ENCODE measurements at regions not wholly inside any gene's neighbourhood (a gene's known extent, or its start where the extent isn't known, plus 50 kb on each side); places are given as distances from the start of the nearest gene placed in this dataset.

- no peak for DNase-seq (ENCODE audit: low read depth, low spot score)
- no peak for TF ChIP-seq FOXP2 (optimal IDR thresholded peaks at IDR 0.05; ENCODE audit: control extremely low read depth, extremely low read length, insufficient read depth)
- no peak for TF ChIP-seq EZH2 (IDR thresholded peaks at IDR 0.05)
- TF ChIP-seq POLR2AphosphoS5 (IDR thresholded peaks at IDR 0.05; ENCODE audit: borderline replicate concordance, low read depth, low read length): no peak
- H3K36me3 ChIP-seq (ENCODE audit: insufficient read depth, low read length): no peaks in the 10 kb centered on the region
- no peak overlapping the region for H3K27ac ChIP-seq
- H3K4me3 ChIP-seq: no peak overlapping the region
- H3K9me3 ChIP-seq (ENCODE audit: low read depth, low read length): no peaks in the 10 kb centered on the region
- no peak overlapping the region for H3K9ac ChIP-seq (ENCODE audit: insufficient read length)
Measured at GRCh38 chr16:85384833-85385462, 228.2 kb upstream of the GSE1 start.

- no peak for TF ChIP-seq FOXP2 (optimal IDR thresholded peaks at IDR 0.05; ENCODE audit: control extremely low read depth, extremely low read length, insufficient read depth)
- TF ChIP-seq EZH2 (IDR thresholded peaks at IDR 0.05): no peak
- no peak for TF ChIP-seq POLR2AphosphoS5 (IDR thresholded peaks at IDR 0.05; ENCODE audit: borderline replicate concordance, low read depth, low read length)
- Histone ChIP-seq H3K9ac (ENCODE audit: insufficient read length) (no peak overlapping the region), H3K36me3 (ENCODE audit: insufficient read depth, low read length) (no peaks in the 10 kb centered on the region), H3K9me3 (ENCODE audit: low read depth, low read length) (no peaks in the 10 kb centered on the region), H3K4me3 (no peak overlapping the region), H3K27ac (no peak overlapping the region)
- no peak for DNase-seq (ENCODE audit: low read depth, low spot score)
Measured at GRCh38 chr16:85385463-85386331, 227.4 kb upstream of the GSE1 start.

- TF ChIP-seq EZH2 (IDR thresholded peaks at IDR 0.05) (no peak), FOXP2 (optimal IDR thresholded peaks at IDR 0.05; ENCODE audit: control extremely low read depth, extremely low read length, insufficient read depth) (no peak), POLR2AphosphoS5 (IDR thresholded peaks at IDR 0.05; ENCODE audit: borderline replicate concordance, low read depth, low read length) (no peak)
- Histone ChIP-seq H3K27ac (no peak overlapping the region), H3K36me3 (ENCODE audit: insufficient read depth, low read length) (no peaks in the 10 kb centered on the region), H3K9ac (ENCODE audit: insufficient read length) (no peak overlapping the region), H3K9me3 (ENCODE audit: low read depth, low read length) (no peaks in the 10 kb centered on the region), H3K4me3 (no peak overlapping the region)
- DNase-seq (ENCODE audit: low read depth, low spot score): no peak
Measured at GRCh38 chr16:85386467-85387170, 226.5 kb upstream of the GSE1 start.

- no peak for DNase-seq (ENCODE audit: low read depth, low spot score)
- TF ChIP-seq POLR2AphosphoS5 (IDR thresholded peaks at IDR 0.05; ENCODE audit: borderline replicate concordance, low read depth, low read length) (no peak), EZH2 (IDR thresholded peaks at IDR 0.05) (no peak), FOXP2 (optimal IDR thresholded peaks at IDR 0.05; ENCODE audit: control extremely low read depth, extremely low read length, insufficient read depth) (no peak)
- H3K27ac ChIP-seq: no peak overlapping the region
Measured at GRCh38 chr16:85387171-85387507, 226.0 kb upstream of the GSE1 start.

GRCh38 chr16:85387731-85388295, 225.3 kb upstream of the GSE1 start:
- no peaks in the 10 kb centered on the region for H3K36me3 ChIP-seq (ENCODE audit: insufficient read depth, low read length)
- H3K9me3 ChIP-seq (ENCODE audit: low read depth, low read length): no peaks in the 10 kb centered on the region
- no peak for DNase-seq (ENCODE audit: low read depth, low spot score)
- TF ChIP-seq EZH2 (IDR thresholded peaks at IDR 0.05): no peak
- no peak for TF ChIP-seq FOXP2 (optimal IDR thresholded peaks at IDR 0.05; ENCODE audit: control extremely low read depth, extremely low read length, insufficient read depth)
- TF ChIP-seq POLR2AphosphoS5 (IDR thresholded peaks at IDR 0.05; ENCODE audit: borderline replicate concordance, low read depth, low read length): no peak
- H3K4me3 ChIP-seq: no peak overlapping the region
- H3K9ac ChIP-seq (ENCODE audit: insufficient read length): no peak overlapping the region
- no peak overlapping the region for H3K27ac ChIP-seq

More at GRCh38 chr16:85387171-85387507, 226.0 kb upstream of the GSE1 start:
- no peaks in the 10 kb centered on the region for H3K9me3 ChIP-seq (ENCODE audit: low read depth, low read length)
- no peak overlapping the region for H3K4me3 ChIP-seq
- no peak overlapping the region for H3K9ac ChIP-seq (ENCODE audit: insufficient read length)
- no peaks in the 10 kb centered on the region for H3K36me3 ChIP-seq (ENCODE audit: insufficient read depth, low read length)

GRCh38 chr16:85389679-85390470, 223.2 kb upstream of the GSE1 start:
- Histone ChIP-seq H3K36me3 (ENCODE audit: insufficient read depth, low read length) (no peaks in the 10 kb centered on the region), H3K9ac (ENCODE audit: insufficient read length) (no peak overlapping the region), H3K27ac (no peak overlapping the region), H3K4me3 (no peak overlapping the region), H3K9me3 (ENCODE audit: low read depth, low read length) (no peaks in the 10 kb centered on the region)
- TF ChIP-seq POLR2AphosphoS5 (IDR thresholded peaks at IDR 0.05; ENCODE audit: borderline replicate concordance, low read depth, low read length): no peak
- TF ChIP-seq EZH2 (IDR thresholded peaks at IDR 0.05): no peak
- TF ChIP-seq FOXP2 (optimal IDR thresholded peaks at IDR 0.05; ENCODE audit: control extremely low read depth, extremely low read length, insufficient read depth): no peak
- no peak for DNase-seq (ENCODE audit: low read depth, low spot score)

GRCh38 chr16:85390511-85391174, 222.5 kb upstream of the GSE1 start:
- H3K27ac ChIP-seq: no peak overlapping the region
- H3K4me3 ChIP-seq: no peak overlapping the region
- no peak overlapping the region for H3K9ac ChIP-seq (ENCODE audit: insufficient read length)
- H3K9me3 ChIP-seq (ENCODE audit: low read depth, low read length): no peaks in the 10 kb centered on the region
- no peak for DNase-seq (ENCODE audit: low read depth, low spot score)
- H3K36me3 ChIP-seq (ENCODE audit: insufficient read depth, low read length): no peaks in the 10 kb centered on the region
- TF ChIP-seq FOXP2 (optimal IDR thresholded peaks at IDR 0.05; ENCODE audit: control extremely low read depth, extremely low read length, insufficient read depth) (no peak), POLR2AphosphoS5 (IDR thresholded peaks at IDR 0.05; ENCODE audit: borderline replicate concordance, low read depth, low read length) (no peak), EZH2 (IDR thresholded peaks at IDR 0.05) (no peak)
